GM19025 (cell line): ENCODE measurements at regions not wholly inside any gene's neighbourhood (a gene's known extent, or its start where the extent isn't known, plus 50 kb on each side); places are given as distances from the start of the nearest gene placed in this dataset.
"Not testable (repeated sequence)": the region's sequence is repeated elsewhere in the genome, so short reads cannot be mapped to it uniquely, and the experiment has no call there.

ENCODE experiments used
- ATAC-seq: cut with Tn5 transposase; IDR thresholded peaks from one replicate; pipeline ENCODE4 v1.9.1; 2021; ENCODE audit warnings: mild to moderate bottlenecking, low read depth, moderate library complexity; ENCODE audit not compliant: unreplicated experiment

DNA sequence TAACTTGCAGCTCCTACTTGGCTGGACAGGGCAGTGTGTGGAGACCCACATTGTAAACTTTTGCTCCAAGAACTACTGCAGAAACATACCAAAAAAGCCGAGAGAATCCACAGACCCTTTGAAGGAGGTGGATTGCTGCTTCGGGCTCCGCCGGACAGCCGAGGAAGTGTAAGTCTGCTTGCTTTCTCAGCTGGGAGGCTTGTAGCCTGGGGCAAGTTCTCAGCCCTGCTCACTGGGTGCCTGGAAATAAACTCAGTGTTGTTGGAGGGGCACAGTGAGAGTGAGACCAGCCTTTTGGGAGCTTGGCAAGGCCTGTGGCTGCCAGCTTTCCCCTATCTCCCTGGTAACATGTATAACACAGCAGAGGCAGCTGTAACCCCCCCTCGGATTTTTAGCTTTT lies 215.6 kb downstream of the SYK start:
- no peak for ATAC-seq

DNA sequence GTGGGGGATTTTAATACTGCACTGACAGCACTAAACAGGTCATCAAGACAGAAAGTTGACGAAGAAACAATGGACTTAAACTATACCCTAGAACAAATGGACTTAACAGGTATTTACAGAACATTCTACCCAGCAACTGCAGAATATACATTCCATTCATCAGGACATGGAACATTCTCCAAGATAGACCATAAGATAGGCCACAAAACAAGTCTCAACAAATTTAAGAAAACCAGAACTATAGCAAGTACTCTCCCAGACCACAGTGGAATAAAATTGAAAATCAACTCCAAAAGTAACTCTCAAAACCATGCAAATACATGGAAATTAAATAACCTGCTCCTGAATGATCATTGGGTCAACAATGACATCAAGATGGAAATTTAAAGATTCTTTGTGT lies 218.3 kb downstream of the SYK start:
- not testable (repeated sequence) for ATAC-seq

DNA sequence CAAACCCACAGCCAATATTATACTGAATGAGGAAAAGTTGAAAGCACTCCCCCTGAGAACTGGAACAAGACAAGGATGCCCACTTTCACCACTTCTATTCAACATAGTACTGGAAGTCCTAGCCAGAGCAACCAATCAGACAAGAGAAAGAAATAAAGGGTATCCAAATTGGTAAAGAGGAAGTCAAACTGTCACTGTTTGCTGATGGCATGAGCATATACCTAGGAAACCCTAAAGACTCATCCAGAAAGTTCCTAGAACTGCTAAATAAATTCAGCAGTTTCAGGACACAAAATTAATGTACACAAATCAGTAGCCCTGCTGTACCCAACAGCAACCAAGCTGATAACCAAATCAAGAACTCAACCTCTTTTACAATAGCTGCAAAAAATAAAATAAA lies 220.0 kb downstream of the SYK start:
- ATAC-seq, result not testable (repeated sequence)

DNA sequence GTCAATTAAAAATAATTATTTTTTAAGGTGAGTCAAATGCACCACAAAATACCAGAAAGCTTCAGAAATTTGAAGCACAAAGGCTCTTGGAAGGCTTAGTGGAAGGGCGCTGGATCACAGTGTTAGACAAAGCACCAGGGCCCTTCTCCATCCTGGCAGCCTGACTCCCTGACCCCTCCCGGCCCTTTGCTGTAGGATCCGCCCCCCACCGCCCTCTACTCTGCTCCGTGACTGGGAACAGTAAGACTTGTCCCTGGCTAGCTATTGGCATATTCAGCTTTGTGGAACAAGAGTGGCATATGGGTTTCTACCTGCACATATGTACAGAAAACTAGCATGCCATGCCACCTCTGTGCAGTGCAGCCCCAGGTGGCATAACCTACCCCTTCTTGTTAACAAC lies 222.1 kb downstream of the SYK start:
- no peak for ATAC-seq

DNA sequence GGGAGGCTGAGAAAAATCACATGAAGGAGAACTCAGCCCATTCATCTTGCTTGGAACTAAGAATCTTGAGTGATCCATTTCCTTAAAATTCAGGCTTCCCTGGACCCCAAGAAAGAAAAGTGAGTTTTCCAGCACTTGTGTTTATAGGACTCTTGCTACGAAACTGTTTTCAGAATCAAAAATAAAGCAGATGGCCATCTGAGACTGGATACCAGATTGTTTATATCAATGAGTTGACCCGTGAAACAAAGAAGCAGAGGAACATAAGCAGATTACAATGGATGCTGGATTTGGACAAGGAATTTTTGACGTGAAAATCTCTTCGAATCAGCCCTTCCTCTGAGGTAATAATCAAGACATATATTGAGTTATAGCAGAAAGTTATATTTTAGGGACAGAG lies 223.2 kb downstream of the SYK start:
- ATAC-seq, result no peak

DNA sequence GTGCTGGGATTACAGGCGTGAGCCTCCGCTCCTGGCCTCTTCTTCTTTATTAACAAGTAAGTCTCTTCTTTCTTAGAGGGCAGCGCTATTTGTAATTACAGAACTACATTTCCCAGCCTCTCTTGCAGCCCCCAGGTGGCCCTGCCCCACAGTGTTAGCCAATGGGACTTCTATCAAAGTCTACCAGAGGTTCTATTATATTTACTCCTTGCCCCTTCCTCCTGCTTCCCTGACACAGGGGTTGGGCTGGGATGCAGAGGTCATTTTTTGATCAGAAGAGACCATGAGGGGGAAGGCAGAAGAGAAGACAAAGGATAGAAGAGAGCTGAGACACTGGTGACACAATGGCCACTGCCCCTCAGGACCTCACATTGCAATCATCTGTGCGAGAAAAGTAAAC lies 224.2 kb downstream of the SYK start:
- ATAC-seq, result no peak

DNA sequence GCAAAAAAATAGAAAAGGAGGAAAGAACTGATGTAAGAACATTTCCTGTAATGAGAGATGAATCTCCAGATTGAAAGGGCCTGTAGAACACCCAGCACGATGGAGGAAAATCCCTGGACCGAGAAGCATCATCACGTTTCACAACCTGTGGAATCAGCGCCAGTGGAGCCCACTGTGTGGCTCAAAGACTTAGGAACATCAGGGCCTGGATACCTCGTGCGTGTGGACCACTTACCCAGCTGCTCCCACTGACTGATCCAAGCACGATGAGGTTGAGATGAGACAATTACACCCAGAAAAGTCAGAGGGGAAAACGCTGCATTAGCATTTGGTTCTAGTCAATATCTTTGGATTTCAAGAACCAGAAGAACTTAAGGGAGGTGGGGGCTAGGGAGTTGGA lies 224.6 kb downstream of the SYK start:
- no peak for ATAC-seq

DNA sequence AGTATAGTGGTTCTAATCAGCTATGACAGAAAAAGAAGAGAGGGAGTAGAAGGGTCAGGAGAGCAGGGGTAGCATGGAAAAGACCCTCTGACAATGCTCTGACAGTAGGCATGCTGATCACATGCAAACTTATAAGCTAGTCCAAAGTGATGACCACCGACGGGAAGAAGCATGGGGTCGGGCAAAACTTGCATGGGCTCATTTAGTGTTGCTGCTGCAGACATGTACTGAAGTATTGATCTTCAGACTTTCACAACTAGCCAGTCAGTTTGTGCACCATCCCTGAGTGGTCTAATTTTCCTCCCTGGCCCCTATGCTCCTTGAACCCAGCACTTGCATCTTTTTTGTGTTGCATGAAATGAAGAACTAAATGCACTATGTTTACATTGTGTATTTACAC lies 225.4 kb downstream of the SYK start:
- ATAC-seq, result no peak

DNA sequence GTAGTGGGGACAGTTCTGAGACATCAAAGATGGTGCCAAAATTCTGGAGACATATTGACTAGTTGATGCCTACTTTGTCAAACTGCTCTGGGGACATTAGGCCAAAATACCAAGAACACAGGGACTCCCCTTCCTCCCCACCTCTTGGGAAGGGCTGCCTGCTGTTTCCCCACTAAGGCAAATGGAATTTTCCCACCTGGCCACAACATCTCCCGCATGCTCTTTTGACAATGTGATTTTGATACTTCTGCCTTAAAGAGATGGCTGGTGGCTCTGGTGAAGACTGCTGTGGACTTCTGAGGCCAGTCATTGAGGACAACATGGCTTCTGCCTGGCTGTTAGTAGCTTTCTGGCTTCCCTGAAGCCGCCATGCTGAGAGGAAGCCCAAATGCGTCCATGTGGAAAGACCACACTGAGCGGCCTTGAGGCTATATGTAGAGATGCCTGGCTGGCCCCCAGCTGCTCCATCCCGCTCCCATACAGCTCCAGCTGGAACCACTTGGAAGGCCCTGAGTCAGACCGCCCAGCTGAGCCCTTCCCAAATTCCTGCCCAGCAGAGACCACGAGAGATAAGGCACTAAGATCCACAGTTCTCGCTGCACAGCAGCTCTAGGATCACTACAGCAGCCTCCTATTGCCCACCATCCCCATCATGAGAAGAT lies 226.7 kb downstream of the SYK start:
- ATAC-seq, result no peak

DNA sequence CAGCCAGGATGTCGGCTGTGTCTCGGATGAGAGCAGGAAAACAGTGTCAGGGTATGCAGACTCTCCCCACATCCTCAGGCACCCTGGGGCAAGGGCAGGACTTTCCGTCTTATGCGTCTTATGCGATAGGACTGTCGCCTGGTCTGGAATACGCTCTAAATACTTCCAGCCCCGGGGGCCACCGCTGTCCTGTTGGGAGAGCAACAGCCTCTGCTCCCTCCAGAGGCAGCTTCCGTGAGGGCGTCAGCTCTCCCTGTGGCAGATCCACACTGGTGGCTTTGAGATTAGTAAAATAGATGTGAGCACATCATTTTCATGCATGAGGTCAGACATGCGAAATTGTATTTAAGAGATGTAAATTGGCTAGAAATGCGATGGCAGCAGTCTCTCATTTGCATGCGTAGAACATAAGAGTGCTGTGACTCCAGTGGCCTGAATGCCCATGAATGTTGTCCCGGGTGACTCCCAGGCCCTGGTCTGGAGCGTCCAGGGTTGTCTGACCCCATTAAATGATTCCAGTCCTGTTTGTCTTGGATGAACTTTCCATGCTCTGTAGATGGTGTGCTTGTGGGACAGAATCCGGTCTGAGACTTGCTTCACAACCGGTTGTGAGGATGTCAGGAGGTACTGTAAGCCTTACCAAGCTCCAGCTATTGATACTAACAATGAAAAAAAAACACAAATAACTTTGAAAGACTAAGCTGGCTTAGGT lies 228.2 kb downstream of the SYK start:
- ATAC-seq, result no peak

DNA sequence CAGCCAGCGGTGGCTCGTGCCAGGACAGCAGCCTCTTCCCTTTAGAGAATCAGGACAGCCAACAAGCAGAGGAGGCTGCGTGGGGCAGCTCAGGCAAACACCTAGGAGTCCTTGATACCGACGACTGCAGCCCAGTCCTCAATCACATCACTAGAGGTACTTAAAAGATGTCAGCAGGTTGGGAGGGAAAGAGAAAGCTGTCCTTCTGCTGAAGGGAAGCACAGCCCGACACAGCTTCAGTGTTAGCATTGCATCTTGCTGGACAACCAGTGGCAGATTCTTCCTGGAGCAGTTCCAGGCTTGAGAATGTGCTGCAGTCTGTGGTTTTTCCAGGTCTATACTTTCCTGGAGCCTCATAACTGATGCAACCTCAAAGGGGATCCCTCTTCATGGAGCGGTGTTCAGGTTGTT lies 230.5 kb downstream of the SYK start:
- ATAC-seq, result no peak

DNA sequence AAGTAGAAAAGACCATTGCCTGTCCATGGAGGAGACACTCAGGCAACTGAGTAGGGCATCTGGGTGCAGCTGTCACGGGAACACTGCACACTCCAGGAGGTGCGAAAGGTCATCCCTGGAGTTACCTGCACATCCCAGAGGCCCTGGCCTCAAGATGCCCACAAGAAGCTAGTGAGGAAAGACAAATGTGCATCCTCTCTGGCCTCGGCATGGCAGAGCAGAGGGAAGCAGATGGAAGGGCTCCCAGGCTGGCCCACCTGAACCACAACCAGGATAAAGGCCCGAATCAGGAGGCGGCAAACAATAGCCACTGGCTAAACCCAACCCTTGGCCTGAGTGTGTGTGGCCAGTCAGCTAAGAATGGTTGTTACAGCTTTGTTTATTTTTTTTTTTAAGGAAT lies 231.7 kb downstream of the SYK start:
- ATAC-seq, result no peak

DNA sequence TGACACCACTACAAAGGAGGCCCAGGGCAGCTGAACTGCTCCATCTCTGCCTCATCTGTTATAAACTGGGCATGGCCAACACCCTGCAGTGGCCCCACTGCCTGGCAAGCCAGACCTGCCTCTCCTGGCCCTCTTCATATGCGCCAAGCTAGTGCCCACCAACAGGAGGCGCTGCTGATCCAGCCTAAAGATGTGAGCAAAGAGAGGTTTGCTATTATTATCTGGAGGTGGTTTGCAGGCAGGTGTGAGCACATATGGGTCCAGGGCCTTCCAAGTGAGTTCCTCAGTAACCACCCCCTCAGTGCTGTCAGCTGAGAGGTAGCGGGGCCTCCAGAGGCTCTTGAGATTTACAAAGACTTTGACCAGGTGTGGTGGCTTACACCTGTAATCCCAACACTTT lies 232.2 kb downstream of the SYK start:
- ATAC-seq, result no peak

DNA sequence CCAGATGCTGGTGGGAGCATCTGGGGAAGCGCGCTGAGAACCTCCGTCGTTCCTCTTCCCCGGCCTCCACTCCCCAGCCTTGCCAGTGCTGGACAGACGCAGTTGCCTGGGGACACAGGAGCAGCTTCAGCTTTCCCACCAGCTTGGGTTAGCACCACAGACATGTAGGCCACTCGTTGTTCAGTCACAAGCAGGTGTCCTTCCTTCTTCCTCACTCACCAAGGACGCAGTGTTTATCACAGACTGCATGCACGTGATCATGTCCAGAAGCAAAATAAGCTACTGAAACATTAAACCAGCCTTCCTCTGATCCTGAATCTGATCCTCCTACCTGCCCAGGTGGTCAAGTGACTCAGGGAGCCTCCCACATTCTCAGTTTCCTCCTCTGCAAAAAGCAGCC lies 232.9 kb downstream of the SYK start:
- ATAC-seq, result no peak

DNA sequence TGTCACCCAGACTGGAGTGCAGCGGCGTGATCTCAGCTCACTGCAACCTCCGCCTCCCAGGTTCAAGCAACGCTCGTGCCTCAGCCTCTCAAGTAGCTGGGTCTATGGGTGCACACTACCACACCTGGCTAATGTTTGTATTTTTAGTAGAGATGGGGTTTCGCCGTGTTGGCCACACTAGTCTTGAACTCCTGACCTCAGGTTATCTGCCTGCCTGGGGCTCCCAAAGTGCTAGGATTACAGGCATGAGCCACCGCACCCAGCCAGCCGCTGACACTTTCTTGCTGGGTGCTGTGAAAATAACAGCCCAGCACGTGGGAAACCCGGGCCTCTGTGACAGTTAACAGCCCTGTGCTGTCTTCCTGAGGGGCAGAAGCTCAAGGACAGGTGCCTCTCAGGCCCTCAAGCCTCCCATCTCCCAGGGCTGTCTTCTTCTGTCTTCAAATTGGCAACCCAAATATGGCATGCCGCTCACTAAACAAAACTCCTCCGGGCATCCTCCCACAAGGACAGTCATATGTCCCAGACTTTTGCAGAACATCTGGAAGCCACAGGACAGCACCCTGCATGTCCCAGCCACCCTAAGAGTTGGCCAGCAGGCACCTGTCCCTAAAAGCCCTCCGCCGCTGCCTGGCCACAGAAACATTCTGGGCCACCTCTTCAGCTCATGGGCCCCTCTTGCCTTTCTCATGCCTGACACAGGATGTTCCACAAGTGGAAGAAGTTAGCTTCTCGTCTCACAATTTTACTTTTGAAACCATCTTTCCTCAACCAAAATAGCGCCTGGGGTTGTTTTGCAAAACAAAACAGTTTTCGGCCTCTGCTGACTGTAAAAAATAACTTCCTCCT lies 233.6 kb downstream of the SYK start:
- ATAC-seq, result no peak

DNA sequence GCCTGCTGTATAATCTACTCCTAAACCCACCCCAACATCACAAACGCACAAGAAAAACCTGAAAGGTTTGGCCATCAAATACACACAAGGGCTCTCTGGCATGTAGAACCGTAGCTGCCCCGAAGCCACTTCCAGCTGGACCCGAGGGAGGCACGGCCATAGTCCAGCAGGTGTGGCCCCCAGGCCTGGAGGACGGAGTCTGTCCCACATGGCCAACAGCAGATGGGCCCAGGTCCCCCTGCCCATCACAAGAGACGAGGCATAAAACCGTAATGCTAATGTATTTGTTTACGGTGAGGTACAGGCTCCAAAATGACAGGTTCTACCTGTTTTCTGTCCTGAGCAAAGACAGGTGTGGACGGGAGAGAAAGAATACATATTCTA lies 234.2 kb downstream of the SYK start:
- no peak for ATAC-seq

DNA sequence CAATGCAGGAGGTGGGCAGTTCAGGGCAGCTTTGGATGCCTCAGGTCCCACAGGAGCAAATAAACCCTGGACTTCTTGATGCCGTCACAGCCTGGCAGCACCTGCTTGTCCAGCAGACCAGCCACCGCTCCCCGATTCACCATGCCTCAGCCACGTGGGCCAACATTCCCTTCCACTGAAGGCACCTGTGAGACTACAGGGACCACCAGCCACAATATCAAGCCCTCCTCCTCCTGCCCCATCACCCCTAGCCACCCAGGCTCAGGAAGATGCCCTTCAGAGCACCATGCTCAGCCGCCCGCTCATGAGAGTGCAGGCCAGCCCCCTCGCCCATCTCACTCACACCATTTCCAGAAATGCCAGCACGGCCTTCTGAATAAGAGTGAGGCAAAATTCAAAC lies 234.7 kb downstream of the SYK start:
- no peak for ATAC-seq

DNA sequence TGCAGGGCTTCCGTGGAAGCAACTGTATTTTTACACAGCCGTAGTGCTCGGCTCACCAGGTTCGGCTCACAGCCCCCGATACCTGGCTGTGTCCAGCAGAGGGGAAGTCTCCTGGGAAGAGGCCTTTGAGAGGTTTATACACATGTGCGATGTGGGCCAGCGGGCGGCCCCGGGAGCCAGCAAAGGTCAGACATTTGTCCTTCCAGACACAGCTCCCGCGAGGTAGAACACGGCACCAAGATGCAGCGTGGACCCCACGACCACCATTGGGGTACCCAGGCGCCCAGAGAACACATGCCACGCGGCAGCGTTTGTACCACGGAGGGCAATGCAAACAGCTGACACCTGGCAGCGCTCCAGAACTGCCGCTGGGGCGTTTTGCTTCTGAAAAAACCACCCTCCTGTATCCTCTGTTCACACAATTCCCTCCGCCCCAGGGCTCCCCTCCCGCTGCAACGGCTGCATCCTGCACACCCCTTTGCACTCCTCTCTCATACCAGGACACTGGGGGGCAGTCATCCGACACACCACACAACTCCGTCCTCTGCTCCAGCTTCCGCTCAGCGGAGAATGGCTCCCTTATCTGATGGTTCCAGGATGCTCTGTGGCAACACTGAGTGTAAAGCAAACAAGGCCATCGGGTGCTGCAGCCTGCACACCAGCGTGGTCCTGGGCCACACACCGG lies 235.3 kb downstream of the SYK start:
- no peak for ATAC-seq

DNA sequence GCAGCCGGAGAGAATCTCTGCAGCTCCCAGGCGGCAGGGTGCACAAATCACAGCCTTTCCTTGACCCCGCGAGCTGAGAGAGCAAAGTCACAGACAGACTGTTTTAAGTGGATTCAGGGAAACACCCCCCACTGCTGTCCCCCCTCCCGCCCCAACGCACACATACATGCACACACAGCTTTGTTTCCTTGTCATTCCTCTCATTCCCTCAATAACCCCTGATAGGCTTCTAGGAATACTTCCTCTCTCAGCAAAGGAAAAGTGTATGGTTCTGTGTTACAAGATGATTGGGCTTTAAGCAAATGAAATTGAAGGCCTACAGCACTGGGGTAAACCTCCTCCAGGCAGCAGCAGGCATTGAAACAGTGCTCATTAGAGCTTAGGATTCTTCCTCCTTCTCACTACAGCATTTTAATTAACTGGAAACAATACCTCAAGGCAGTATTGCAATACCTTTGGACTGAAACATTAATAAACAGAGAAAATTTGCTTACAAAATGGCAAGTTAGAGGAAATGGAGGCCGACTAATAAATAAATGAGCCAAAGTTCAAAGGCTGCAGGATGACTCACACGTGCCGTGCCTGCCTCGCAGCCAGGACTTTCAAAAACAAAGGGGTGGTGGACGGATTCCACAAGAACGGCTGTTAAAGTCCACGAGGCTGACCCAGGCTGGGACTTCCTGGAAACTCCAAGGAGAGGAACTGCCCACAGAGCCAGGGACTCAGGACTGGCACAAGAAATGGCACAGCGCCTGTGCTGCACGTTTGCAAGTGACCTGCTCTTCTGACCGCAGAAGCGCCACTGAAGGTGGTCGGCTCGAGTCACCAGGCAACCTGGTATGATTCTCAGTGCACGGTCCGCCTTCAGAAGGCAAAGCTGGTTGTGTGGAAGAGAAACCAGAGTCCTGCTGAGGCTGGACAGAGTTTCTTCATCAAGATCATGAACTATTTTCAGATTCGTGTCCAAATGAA lies 236.2 kb downstream of the SYK start:
- no peak for ATAC-seq
